Liver (tissue), 8 donors: ENCODE measurements at regions not wholly inside any gene's neighbourhood (a gene's known extent, or its start where the extent isn't known, plus 50 kb on each side); places are given as distances from the start of the nearest gene placed in this dataset.

Experiments
- DNase-seq: peaks from one replicate; pipeline ENCODE4 v3.0.0-alpha.2; 2017; ENCODE audit warnings: low spot score
- H3K27ac ChIP-seq, 2 donors: one replicate each; pipeline ENCODE4 v1.7.0; 2013; ENCODE audit warnings: inconsistent platforms in 2 of 2, low read length in 2 of 2, control low read depth in 1 of 2, low read depth in 1 of 2, mild to moderate bottlenecking in 1 of 2
- H3K27me3 ChIP-seq, 4 donors: one replicate each; pipeline versions ENCODE4 v1.6.1 to v1.7.0; 2013; ENCODE audit warnings: low read length in 3 of 4, inconsistent platforms in 1 of 4, mild to moderate bottlenecking in 1 of 4, moderate library complexity in 1 of 4; ENCODE audit not compliant: control insufficient read depth in 4 of 4, insufficient read depth in 4 of 4
- H3K36me3 ChIP-seq, 4 donors: one replicate each; pipeline versions ENCODE4 v1.6.1 to v1.7.0; 2013; ENCODE audit warnings: low read length in 3 of 4, mild to moderate bottlenecking in 3 of 4, low read depth in 1 of 4, moderate library complexity in 1 of 4; ENCODE audit not compliant: control insufficient read depth in 4 of 4, insufficient read depth in 3 of 4
- H3K4me1 ChIP-seq, 4 donors: one replicate each; pipeline versions ENCODE4 v1.6.1 to v1.7.0; 2013; ENCODE audit warnings: low read length in 3 of 4, mild to moderate bottlenecking in 3 of 4, moderate library complexity in 1 of 4; ENCODE audit not compliant: control insufficient read depth in 4 of 4, insufficient read depth in 4 of 4
- H3K4me3 ChIP-seq, 3 donors: one replicate each; pipeline versions ENCODE4 v1.6.1 to v1.7.0; 2013; ENCODE audit warnings: low read length in 3 of 3, control low read depth in 1 of 3, low read depth in 1 of 3, mild to moderate bottlenecking in 1 of 3
- H3K9ac ChIP-seq, 2 donors: one replicate each; pipeline ENCODE4 v1.7.0; 2013; ENCODE audit warnings: low read length in 2 of 2, mild to moderate bottlenecking in 2 of 2, moderate library complexity in 2 of 2, control low read depth in 1 of 2, low read depth in 1 of 2
- H3K9me3 ChIP-seq, 4 donors: one replicate each; pipeline versions ENCODE4 v1.6.1 to v1.7.0; 2013; ENCODE audit warnings: low read length in 3 of 4; ENCODE audit not compliant: control insufficient read depth in 4 of 4
- EGR1 ChIP-seq, 2 donors: IDR thresholded peaks; 2 replicates each; pipeline ENCODE4 v1.6.1; 2016 to 2018; ENCODE audit warnings: antibody characterized with exemption in 2 of 2, low read depth in 2 of 2
- FOXA1 ChIP-seq: IDR thresholded peaks from 2 replicates; pipeline ENCODE4 v1.6.1; 2016; ENCODE audit warnings: antibody characterized with exemption
- FOXA2 ChIP-seq: IDR thresholded peaks from 2 replicates; pipeline ENCODE4 v1.6.1; 2016; ENCODE audit warnings: antibody characterized with exemption
- GABPA ChIP-seq, 2 donors: IDR thresholded peaks in 1 of 2; conservative IDR thresholded peaks in 1 of 2; 2 replicates each; pipeline ENCODE4 v1.6.1; 2016; ENCODE audit warnings: antibody characterized with exemption in 2 of 2, mild to moderate bottlenecking in 1 of 2, moderate library complexity in 1 of 2
- HNF4G ChIP-seq: IDR thresholded peaks from 2 replicates; pipeline ENCODE4 v1.6.1; 2016; ENCODE audit warnings: antibody characterized with exemption
- JUND ChIP-seq, 2 donors: IDR thresholded peaks; 2 replicates each; pipeline ENCODE4 v1.6.1; 2016; ENCODE audit warnings: antibody characterized with exemption in 2 of 2
- NR2F2 ChIP-seq: IDR thresholded peaks from 2 replicates; pipeline ENCODE4 v1.6.1; 2016; ENCODE audit warnings: antibody characterized with exemption
- SP1 ChIP-seq: IDR thresholded peaks from 2 replicates; pipeline ENCODE4 v1.6.1; 2018; ENCODE audit warnings: antibody characterized with exemption, mild to moderate bottlenecking
- TAF1 ChIP-seq: conservative IDR thresholded peaks from 2 replicates; pipeline ENCODE4 v1.6.1; 2016; ENCODE audit warnings: antibody characterized with exemption, mild to moderate bottlenecking
- YY1 ChIP-seq: IDR thresholded peaks from 2 replicates; pipeline ENCODE4 v1.6.1; 2016; ENCODE audit warnings: antibody characterized with exemption, mild to moderate bottlenecking
- WGBS: extraction: QIAGEN DNeasy Blood & Tissue Kit; methylation state at CpG from one replicate; pipeline ENCODE4 v1.1.7; 2013; 5-methylcytosine and 5-hydroxymethylcytosine counted together
- TF ChIP-seq, protein P1 (sequence below): IDR thresholded peaks from 2 replicates; pipeline ENCODE4 v1.6.1; 2016; ENCODE audit warnings: antibody characterized with exemption
- TF ChIP-seq, protein P2 (sequence below): IDR thresholded peaks from 2 replicates; pipeline ENCODE4 v1.6.1; 2016; ENCODE audit warnings: antibody characterized with exemption
- TF ChIP-seq, protein P3 (sequence below): fragments of 150-350 bp; IDR thresholded peaks from 2 replicates; pipeline ENCODE4 v1.5.1; 2017; ENCODE audit warnings: improper control_type of control experiment, low read depth, low read length; ENCODE audit not compliant: missing input control
- TF ChIP-seq, protein P4 (sequence below): IDR thresholded peaks from 2 replicates; pipeline ENCODE4 v1.6.1; 2016; ENCODE audit warnings: antibody characterized with exemption, mild to moderate bottlenecking
- donor health status: healthy.
- donor health status: healthy.
- donor health status: healthy.
- donor health status: healthy.
- donor health status: healthy.

DNA sequence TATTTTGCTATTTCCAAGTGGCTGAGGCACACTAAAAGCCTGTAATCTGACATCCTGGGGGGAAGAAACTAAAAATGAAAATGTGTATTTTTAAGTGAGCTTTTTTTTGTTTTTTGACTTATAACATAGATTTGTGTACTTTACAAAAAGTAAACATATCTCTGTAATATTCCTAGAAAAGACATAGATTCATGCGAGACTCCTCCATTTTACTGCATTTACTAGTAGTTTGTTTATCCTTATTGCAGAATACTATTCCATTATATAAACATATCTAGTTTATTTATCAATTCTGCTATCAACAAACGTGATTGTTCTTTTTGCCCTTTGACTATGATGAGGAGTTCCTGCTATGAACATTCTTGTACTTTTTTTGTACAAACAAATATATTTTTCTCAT is 67.8 kb upstream of the PLSCR5 start:
- Histone ChIP-seq H3K36me3 (no peaks in the 10 kb centered on the region), H3K27me3 (no peaks in the 10 kb centered on the region), H3K9me3 (peaks cover 0 to 1% (median 0%) of the 10 kb centered on the region in 4 donors), H3K4me3 (no peak overlapping the region), H3K4me1 (no peaks in the 10 kb centered on the region), H3K9ac (no peak overlapping the region), H3K27ac (no peak overlapping the region)
- WGBS = 66% methylated on average over 2 of the region's 2 CpGs
- TF ChIP-seq, protein P1, sequence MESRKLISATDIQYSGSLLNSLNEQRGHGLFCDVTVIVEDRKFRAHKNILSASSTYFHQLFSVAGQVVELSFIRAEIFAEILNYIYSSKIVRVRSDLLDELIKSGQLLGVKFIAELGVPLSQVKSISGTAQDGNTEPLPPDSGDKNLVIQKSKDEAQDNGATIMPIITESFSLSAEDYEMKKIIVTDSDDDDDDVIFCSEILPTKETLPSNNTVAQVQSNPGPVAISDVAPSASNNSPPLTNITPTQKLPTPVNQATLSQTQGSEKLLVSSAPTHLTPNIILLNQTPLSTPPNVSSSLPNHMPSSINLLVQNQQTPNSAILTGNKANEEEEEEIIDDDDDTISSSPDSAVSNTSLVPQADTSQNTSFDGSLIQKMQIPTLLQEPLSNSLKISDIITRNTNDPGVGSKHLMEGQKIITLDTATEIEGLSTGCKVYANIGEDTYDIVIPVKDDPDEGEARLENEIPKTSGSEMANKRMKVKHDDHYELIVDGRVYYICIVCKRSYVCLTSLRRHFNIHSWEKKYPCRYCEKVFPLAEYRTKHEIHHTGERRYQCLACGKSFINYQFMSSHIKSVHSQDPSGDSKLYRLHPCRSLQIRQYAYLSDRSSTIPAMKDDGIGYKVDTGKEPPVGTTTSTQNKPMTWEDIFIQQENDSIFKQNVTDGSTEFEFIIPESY = no peak
- no peak for TF ChIP-seq SP1
- TF ChIP-seq, protein P2, sequence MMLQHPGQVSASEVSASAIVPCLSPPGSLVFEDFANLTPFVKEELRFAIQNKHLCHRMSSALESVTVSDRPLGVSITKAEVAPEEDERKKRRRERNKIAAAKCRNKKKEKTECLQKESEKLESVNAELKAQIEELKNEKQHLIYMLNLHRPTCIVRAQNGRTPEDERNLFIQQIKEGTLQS = no peak
- no peak for TF ChIP-seq FOXA2
- no peak for TF ChIP-seq EGR1 (IDR thresholded peaks at IDR 0.05; ENCODE audit: low read depth in 2 of 2)
- DNase-seq = no peak

DNA sequence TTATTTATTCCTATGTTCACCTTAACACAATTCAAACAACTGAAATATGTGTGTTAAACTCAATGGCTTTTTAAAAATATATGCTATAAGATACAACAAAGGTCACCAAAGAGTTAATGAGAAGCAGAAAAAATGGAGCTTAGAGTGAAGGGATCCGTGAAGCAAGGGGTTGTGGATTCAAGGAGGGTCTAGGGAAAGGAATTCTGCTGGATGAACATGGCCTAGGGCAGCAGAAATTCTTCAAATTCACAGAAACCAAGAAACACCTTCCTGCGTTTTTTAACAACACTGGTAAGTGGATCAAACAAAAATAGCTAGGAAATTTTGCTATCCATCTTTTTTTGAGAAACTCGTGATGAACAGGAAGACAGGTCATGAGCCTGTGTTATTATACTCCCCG is 59.3 kb upstream of the PLSCR5 start:
- 68% methylated on average over 4 of the region's 4 CpGs for WGBS
- Histone ChIP-seq H3K9ac (no peak overlapping the region), H3K4me3 (no peak overlapping the region), H3K27ac (no peak overlapping the region), H3K4me1 (no peaks in the 10 kb centered on the region), H3K9me3 (no peaks in the 10 kb centered on the region), H3K27me3 (no peaks in the 10 kb centered on the region), H3K36me3 (no peaks in the 10 kb centered on the region)
- TF ChIP-seq, protein P3, sequence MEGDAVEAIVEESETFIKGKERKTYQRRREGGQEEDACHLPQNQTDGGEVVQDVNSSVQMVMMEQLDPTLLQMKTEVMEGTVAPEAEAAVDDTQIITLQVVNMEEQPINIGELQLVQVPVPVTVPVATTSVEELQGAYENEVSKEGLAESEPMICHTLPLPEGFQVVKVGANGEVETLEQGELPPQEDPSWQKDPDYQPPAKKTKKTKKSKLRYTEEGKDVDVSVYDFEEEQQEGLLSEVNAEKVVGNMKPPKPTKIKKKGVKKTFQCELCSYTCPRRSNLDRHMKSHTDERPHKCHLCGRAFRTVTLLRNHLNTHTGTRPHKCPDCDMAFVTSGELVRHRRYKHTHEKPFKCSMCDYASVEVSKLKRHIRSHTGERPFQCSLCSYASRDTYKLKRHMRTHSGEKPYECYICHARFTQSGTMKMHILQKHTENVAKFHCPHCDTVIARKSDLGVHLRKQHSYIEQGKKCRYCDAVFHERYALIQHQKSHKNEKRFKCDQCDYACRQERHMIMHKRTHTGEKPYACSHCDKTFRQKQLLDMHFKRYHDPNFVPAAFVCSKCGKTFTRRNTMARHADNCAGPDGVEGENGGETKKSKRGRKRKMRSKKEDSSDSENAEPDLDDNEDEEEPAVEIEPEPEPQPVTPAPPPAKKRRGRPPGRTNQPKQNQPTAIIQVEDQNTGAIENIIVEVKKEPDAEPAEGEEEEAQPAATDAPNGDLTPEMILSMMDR = no peak
- TF ChIP-seq, protein P2 = no peak
- TF ChIP-seq JUND (IDR thresholded peaks at IDR 0.05) (no peak), FOXA2 (no peak), EGR1 (IDR thresholded peaks at IDR 0.05; ENCODE audit: low read depth in 2 of 2) (no peak), HNF4G (no peak), GABPA (IDR thresholded peaks at IDR 0.05 in 1 of 2, conservative IDR thresholded peaks at IDR 0.05 in 1 of 2) (no peak), FOXA1 (no peak), SP1 (no peak), YY1 (no peak), NR2F2 (no peak), TAF1 (no peak)
- TF ChIP-seq, protein P4, sequence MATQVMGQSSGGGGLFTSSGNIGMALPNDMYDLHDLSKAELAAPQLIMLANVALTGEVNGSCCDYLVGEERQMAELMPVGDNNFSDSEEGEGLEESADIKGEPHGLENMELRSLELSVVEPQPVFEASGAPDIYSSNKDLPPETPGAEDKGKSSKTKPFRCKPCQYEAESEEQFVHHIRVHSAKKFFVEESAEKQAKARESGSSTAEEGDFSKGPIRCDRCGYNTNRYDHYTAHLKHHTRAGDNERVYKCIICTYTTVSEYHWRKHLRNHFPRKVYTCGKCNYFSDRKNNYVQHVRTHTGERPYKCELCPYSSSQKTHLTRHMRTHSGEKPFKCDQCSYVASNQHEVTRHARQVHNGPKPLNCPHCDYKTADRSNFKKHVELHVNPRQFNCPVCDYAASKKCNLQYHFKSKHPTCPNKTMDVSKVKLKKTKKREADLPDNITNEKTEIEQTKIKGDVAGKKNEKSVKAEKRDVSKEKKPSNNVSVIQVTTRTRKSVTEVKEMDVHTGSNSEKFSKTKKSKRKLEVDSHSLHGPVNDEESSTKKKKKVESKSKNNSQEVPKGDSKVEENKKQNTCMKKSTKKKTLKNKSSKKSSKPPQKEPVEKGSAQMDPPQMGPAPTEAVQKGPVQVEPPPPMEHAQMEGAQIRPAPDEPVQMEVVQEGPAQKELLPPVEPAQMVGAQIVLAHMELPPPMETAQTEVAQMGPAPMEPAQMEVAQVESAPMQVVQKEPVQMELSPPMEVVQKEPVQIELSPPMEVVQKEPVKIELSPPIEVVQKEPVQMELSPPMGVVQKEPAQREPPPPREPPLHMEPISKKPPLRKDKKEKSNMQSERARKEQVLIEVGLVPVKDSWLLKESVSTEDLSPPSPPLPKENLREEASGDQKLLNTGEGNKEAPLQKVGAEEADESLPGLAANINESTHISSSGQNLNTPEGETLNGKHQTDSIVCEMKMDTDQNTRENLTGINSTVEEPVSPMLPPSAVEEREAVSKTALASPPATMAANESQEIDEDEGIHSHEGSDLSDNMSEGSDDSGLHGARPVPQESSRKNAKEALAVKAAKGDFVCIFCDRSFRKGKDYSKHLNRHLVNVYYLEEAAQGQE = no peak
- no peak for DNase-seq
